Hepatocyte (in vitro differentiated cells): ENCODE measurements at regions not wholly inside any gene's neighbourhood (a gene's known extent, or its start where the extent isn't known, plus 50 kb on each side); places are given as distances from the start of the nearest gene placed in this dataset.
A peak's percentile ranks its signal among the peaks of the same experiment; 100 is the strongest.

Experiments
- DNase-seq: peaks from one replicate; pipeline ENCODE4 v3.0.0-alpha.2; 2016; ENCODE audit warnings: low spot score
- H2AFZ ChIP-seq: fragments of 200-600 bp; sonication (generic); 2 replicates; pipeline ENCODE4 v1.6.0; 2016; ENCODE audit warnings: antibody characterized with exemption, mild to moderate bottlenecking
- H3K27ac ChIP-seq: fragments of 200-600 bp; sonication (generic); 2 replicates; pipeline ENCODE4 v1.5.1; 2016; ENCODE audit warnings: mild to moderate bottlenecking
- H3K27me3 ChIP-seq: fragments of 200-600 bp; sonication (generic); 2 replicates; pipeline ENCODE4 v1.6.1; 2016
- H3K36me3 ChIP-seq: fragments of 200-600 bp; sonication (generic); replicated peaks from 2 replicates; pipeline ENCODE4 v1.5.1; 2016; ENCODE audit warnings: low read depth; ENCODE audit not compliant: insufficient read depth
- H3K4me1 ChIP-seq: fragments of 200-600 bp; sonication (generic); 2 replicates; pipeline ENCODE4 v1.5.1; 2016; ENCODE audit warnings: mild to moderate bottlenecking, moderate library complexity; ENCODE audit not compliant: insufficient read depth
- H3K4me2 ChIP-seq: fragments of 200-600 bp; sonication (generic); 2 replicates; pipeline ENCODE4 v1.6.0; 2016
- H3K4me3 ChIP-seq: fragments of 200-600 bp; sonication (generic); 2 replicates; pipeline ENCODE4 v1.5.1; 2016; ENCODE audit warnings: mild to moderate bottlenecking
- H3K79me2 ChIP-seq: fragments of 200-600 bp; sonication (generic); 2 replicates; pipeline ENCODE4 v1.6.0; 2017; ENCODE audit warnings: mild to moderate bottlenecking
- H3K9me2 ChIP-seq: fragments of 200-600 bp; sonication (generic); replicated peaks from 2 replicates; pipeline ENCODE4 v1.6.0; 2017; ENCODE audit warnings: mild to moderate bottlenecking; ENCODE audit not compliant: insufficient read depth
- H3K9me3 ChIP-seq: fragments of 200-600 bp; sonication (generic); 2 replicates; pipeline ENCODE4 v1.5.1; 2016; ENCODE audit warnings: low read depth, mild to moderate bottlenecking
- H4K20me1 ChIP-seq: fragments of 200-600 bp; sonication (generic); 2 replicates; pipeline ENCODE4 v1.6.0; 2016; ENCODE audit warnings: mild to moderate bottlenecking; ENCODE audit not compliant: insufficient read depth, poor library complexity, severe bottlenecking
- CTCF ChIP-seq: fragments of 200-600 bp; sonication (generic); IDR thresholded peaks from 2 replicates; pipeline ENCODE4 v1.5.1; 2016; ENCODE audit warnings: antibody characterized with exemption, mild to moderate bottlenecking; ENCODE audit not compliant: poor library complexity
- EZH2 ChIP-seq: fragments of 200-600 bp; sonication (generic); IDR thresholded peaks from 2 replicates; pipeline ENCODE4 v1.6.1; 2016; ENCODE audit warnings: antibody characterized with exemption, mild to moderate bottlenecking, borderline replicate concordance
- EZH2phosphoT487 ChIP-seq: fragments of 200-600 bp; sonication (generic); IDR thresholded peaks from one replicate; pipeline ENCODE4 v1.6.1; 2018; ENCODE audit warnings: antibody characterized with exemption, mild to moderate bottlenecking, low read depth, moderate library complexity; ENCODE audit not compliant: unreplicated experiment, severe bottlenecking
- WGBS: methylation state at CpG from one replicate; pipeline ENCODE4 v1.1.6; 2016; ENCODE audit warnings: low lambda C conversion rate; ENCODE audit errors: missing lambda C conversion rate; 5-methylcytosine and 5-hydroxymethylcytosine counted together

GRCh38 chr1:68696221-68696620, 199.3 kb upstream of the DEPDC1 start:
- no peaks in the 10 kb centered on the region for H3K4me1 ChIP-seq

DNA sequence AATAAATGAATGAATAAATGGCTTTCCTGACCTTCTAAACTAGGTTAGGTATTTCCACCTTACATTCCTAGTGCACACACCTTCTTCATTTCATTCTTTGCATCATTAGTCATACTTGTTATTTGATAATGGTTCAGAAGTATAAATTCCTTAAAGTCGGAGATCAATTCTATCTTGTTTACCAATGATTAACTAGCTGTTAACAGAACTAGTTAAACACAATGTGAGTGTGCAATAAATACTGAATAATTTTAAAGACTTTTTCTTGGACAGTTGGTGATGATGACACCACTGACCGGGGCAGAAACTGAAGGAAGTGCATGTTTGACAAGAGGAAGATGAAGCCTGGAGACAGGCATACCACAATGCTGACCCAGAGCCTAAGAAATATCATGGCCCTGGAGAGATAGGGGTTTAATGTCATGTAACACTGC, 207.1 kb upstream of the DEPDC1 start:
- Histone ChIP-seq H3K27me3 (no peaks in the 10 kb centered on the region), H3K4me2 (no peak overlapping the region), H3K27ac (peak overlapping the region; percentile 50), H3K9me2 (no peaks in the 10 kb centered on the region), H3K79me2 (no peaks in the 10 kb centered on the region), H3K4me1 (no peaks in the 10 kb centered on the region), H3K4me3 (no peak overlapping the region), H2AFZ (no peak overlapping the region), H3K36me3 (no peaks in the 10 kb centered on the region), H3K9me3 (no peaks in the 10 kb centered on the region), H4K20me1 (no peaks in the 10 kb centered on the region)
- TF ChIP-seq EZH2phosphoT487 (no peak), EZH2 (no peak), CTCF (no peak)
- no peak for DNase-seq
- 58% methylated on average over 2 of the region's 2 CpGs for WGBS

More at GRCh38 chr1:68696221-68696620, 199.3 kb upstream of the DEPDC1 start:
- Histone ChIP-seq H3K9me2 (no peaks in the 10 kb centered on the region), H3K4me3 (no peak overlapping the region), H3K27me3 (no peaks in the 10 kb centered on the region), H3K9me3 (no peaks in the 10 kb centered on the region), H2AFZ (no peak overlapping the region), H3K27ac (no peak overlapping the region), H3K4me2 (no peak overlapping the region), H3K79me2 (no peaks in the 10 kb centered on the region), H4K20me1 (no peaks in the 10 kb centered on the region), H3K36me3 (no peaks in the 10 kb centered on the region)
- WGBS: 72% methylated on average over 3 of the region's 3 CpGs
- DNase-seq: no peak
- no peak for TF ChIP-seq EZH2
- TF ChIP-seq EZH2phosphoT487: no peak
- no peak for TF ChIP-seq CTCF

DNA sequence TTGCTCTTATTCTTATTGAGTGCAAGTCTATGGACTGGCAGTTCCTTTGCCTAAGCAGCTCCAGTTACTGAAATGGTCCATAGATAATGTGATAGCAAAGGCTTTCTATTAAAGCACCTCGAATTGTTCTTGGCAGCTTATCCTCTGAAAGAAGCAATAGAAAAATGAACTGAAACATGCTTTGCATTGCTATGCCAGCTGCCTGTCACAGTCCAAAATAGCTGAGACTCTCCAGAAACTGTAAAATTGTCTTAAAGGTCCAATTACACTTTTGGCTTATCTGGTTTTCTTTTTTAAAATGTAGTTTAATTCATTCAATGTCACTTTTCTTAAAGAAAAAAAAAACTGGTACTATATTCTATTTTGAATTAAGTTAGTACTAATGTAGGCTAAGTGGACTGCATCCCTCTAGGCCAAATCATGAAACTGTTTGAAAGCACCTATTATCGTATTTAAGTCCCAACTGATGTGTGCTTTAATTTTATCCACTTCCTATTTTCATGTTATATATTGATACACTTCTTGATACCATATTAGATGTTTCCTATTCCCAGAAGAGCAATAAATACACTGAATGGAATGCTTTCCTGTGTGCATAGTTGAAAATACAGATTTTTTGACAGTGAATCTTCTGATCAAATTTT, 208.0 kb upstream of the DEPDC1 start:
- Histone ChIP-seq H3K9me3 (no peaks in the 10 kb centered on the region), H3K4me2 (no peak overlapping the region), H2AFZ (no peak overlapping the region), H3K4me1 (no peaks in the 10 kb centered on the region), H3K4me3 (no peak overlapping the region), H3K9me2 (no peaks in the 10 kb centered on the region), H3K79me2 (no peaks in the 10 kb centered on the region), H3K27ac (peak overlapping the region; percentile 11), H4K20me1 (no peaks in the 10 kb centered on the region), H3K27me3 (no peaks in the 10 kb centered on the region), H3K36me3 (no peaks in the 10 kb centered on the region)
- TF ChIP-seq EZH2 (no peak), EZH2phosphoT487 (no peak)
- no peak for DNase-seq
- WGBS: 68% methylated on average over 2 of the region's 2 CpGs

DNA sequence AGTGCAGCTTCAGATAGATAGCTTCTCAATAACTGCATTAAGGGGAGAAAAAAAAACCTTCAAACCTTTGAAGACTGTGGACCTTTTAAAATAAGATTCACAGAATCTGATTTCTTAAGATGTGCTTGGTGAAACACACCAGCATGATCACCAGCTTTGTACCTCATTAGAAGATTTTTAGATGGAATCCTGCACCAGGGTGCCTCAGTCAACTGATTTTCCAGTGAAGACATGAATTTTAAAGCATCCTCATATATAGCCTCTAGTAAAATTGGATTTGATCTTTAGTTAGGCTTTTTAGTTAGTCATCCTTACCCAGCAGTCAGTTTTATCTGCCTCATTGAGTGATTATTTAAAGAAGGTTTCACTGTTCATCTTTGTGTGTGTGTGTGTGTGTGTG, 208.6 kb upstream of the DEPDC1 start:
- TF ChIP-seq EZH2 (no peak), CTCF (no peak), EZH2phosphoT487 (no peak)
- H3K4me3 ChIP-seq: no peak overlapping the region
- no peak overlapping the region for H3K27ac ChIP-seq
- H3K79me2 ChIP-seq: no peaks in the 10 kb centered on the region
- no peaks in the 10 kb centered on the region for H3K9me3 ChIP-seq
- H2AFZ ChIP-seq: no peak overlapping the region
- H3K9me2 ChIP-seq: no peaks in the 10 kb centered on the region
- no peak for DNase-seq
- H3K4me1 ChIP-seq: no peaks in the 10 kb centered on the region
- no peak overlapping the region for H3K4me2 ChIP-seq
- no peaks in the 10 kb centered on the region for H3K27me3 ChIP-seq
- H3K36me3 ChIP-seq: no peaks in the 10 kb centered on the region
- no peaks in the 10 kb centered on the region for H4K20me1 ChIP-seq
